Neuronal stem cell (in vitro differentiated cells): ENCODE measurements at regions not wholly inside any gene's neighbourhood (a gene's known extent, or its start where the extent isn't known, plus 50 kb on each side); places are given as distances from the start of the nearest gene placed in this dataset.

Source experiments
- DNase-seq: peaks from one replicate; pipeline ENCODE4 v3.0.0-alpha.2; 2013; ENCODE audit warnings: low spot score
- H2AFZ ChIP-seq: one replicate; pipeline ENCODE4 v1.6.1; 2013; ENCODE audit warnings: mild to moderate bottlenecking, low read length, inconsistent platforms
- H2AK5ac ChIP-seq: 2 replicates; pipeline ENCODE4 v1.6.1; 2013; ENCODE audit warnings: low read depth, mild to moderate bottlenecking, inconsistent platforms, low read length, moderate library complexity, mixed read lengths
- H2BK120ac ChIP-seq: 2 replicates; pipeline ENCODE4 v1.6.1; 2013; ENCODE audit warnings: low read depth, mild to moderate bottlenecking, inconsistent platforms, low read length, moderate library complexity, mixed read lengths
- H2BK12ac ChIP-seq: one replicate; pipeline ENCODE4 v1.6.1; 2013; ENCODE audit warnings: low read length, inconsistent platforms
- H2BK15ac ChIP-seq: 2 replicates; pipeline ENCODE4 v1.6.1; 2013; ENCODE audit warnings: mild to moderate bottlenecking, low read length, inconsistent platforms, mixed read lengths
- H2BK5ac ChIP-seq: one replicate; pipeline ENCODE4 v1.6.1; 2013; ENCODE audit warnings: inconsistent platforms, mild to moderate bottlenecking, low read length, moderate library complexity
- H3K14ac ChIP-seq: one replicate; pipeline ENCODE4 v1.6.1; 2013; ENCODE audit warnings: low read length, inconsistent platforms
- H3K18ac ChIP-seq: 2 replicates; pipeline ENCODE4 v1.6.1; 2013; ENCODE audit warnings: low read length, inconsistent platforms
- H3K23ac ChIP-seq: 2 replicates; pipeline ENCODE4 v1.6.1; 2013; ENCODE audit warnings: low read depth, mild to moderate bottlenecking, mixed read lengths, low read length, inconsistent platforms; ENCODE audit not compliant: poor library complexity
- H3K27ac ChIP-seq: replicated peaks from 3 replicates; pipeline ENCODE4 v1.5.1; 2013; ENCODE audit warnings: low read length, inconsistent platforms
- H3K27me3 ChIP-seq, 3 experiments: 2 replicates each; pipeline ENCODE4 v1.6.1; 2013; ENCODE audit warnings: low read length in 3 of 3, mild to moderate bottlenecking in 2 of 3, inconsistent platforms in 1 of 3, low read depth in 1 of 3, mixed read lengths in 1 of 3, moderate library complexity in 1 of 3; ENCODE audit not compliant: control insufficient read depth in 3 of 3, insufficient read depth in 3 of 3
- H3K36me3 ChIP-seq, 2 donors: replicated peaks in 1 of 2; 2 replicates each; pipeline ENCODE4 v1.6.1; 2013; ENCODE audit warnings: low read length in 2 of 2; ENCODE audit not compliant: control insufficient read depth in 2 of 2, insufficient read depth in 2 of 2
- H3K4ac ChIP-seq: 2 replicates; pipeline ENCODE4 v1.6.1; 2013; ENCODE audit warnings: inconsistent platforms, mild to moderate bottlenecking, low read length, moderate library complexity
- H3K4me1 ChIP-seq, 2 donors: 1 replicate in 1 of 2; 2 replicates in 1 of 2; pipeline ENCODE4 v1.6.1; 2013; ENCODE audit warnings: low read length in 2 of 2, low read depth in 1 of 2; ENCODE audit not compliant: control insufficient read depth in 2 of 2, insufficient read depth in 1 of 2
- H3K4me2 ChIP-seq: one replicate; pipeline ENCODE4 v1.6.1; 2013; ENCODE audit warnings: mild to moderate bottlenecking, low read length, inconsistent platforms; ENCODE audit not compliant: insufficient read depth, poor library complexity, severe bottlenecking
- H3K4me3 ChIP-seq, 2 donors: 2 replicates each; pipeline ENCODE4 v1.5.1; 2013; ENCODE audit warnings: low read length in 2 of 2, mild to moderate bottlenecking in 2 of 2, inconsistent platforms in 1 of 2, moderate library complexity in 1 of 2
- H3K79me1 ChIP-seq: one replicate; pipeline ENCODE4 v1.6.1; 2013; ENCODE audit warnings: low read depth, mild to moderate bottlenecking, inconsistent platforms, low read length, moderate library complexity
- H3K9ac ChIP-seq: one replicate; pipeline ENCODE4 v1.6.1; 2013; ENCODE audit warnings: mild to moderate bottlenecking, low read depth, low read length, inconsistent platforms; ENCODE audit not compliant: poor library complexity
- H3K9me3 ChIP-seq, 2 donors: replicated peaks in 1 of 2; 2 replicates each; pipeline versions ENCODE3 to v1.6.1; 2013; ENCODE audit warnings: low read length in 2 of 2, mild to moderate bottlenecking in 2 of 2, inconsistent platforms in 1 of 2, low read depth in 1 of 2, mixed read lengths in 1 of 2, moderate library complexity in 1 of 2; ENCODE audit not compliant: control insufficient read depth in 2 of 2, insufficient read depth in 1 of 2
- H4K8ac ChIP-seq: one replicate; pipeline ENCODE4 v1.6.1; 2013; ENCODE audit warnings: low read depth, mild to moderate bottlenecking, inconsistent platforms, low read length, moderate library complexity
- H4K91ac ChIP-seq: one replicate; pipeline ENCODE4 v1.6.1; 2013; ENCODE audit warnings: low read length, low read depth, mild to moderate bottlenecking, inconsistent platforms; ENCODE audit not compliant: poor library complexity
- WGBS, 2 donors: extraction: QIAGEN DNeasy Blood & Tissue Kit; methylation state at CpG; one replicate each; pipeline ENCODE4 v1.1.7; 2013; ENCODE audit warnings: missing lambda C conversion rate in 2 of 2, mixed read lengths in 1 of 2; ENCODE audit not compliant: insufficient read length in 2 of 2, insufficient replicate concordance in 1 of 2; ENCODE audit errors: extremely low coverage in 2 of 2; 5-methylcytosine and 5-hydroxymethylcytosine counted together

DNA sequence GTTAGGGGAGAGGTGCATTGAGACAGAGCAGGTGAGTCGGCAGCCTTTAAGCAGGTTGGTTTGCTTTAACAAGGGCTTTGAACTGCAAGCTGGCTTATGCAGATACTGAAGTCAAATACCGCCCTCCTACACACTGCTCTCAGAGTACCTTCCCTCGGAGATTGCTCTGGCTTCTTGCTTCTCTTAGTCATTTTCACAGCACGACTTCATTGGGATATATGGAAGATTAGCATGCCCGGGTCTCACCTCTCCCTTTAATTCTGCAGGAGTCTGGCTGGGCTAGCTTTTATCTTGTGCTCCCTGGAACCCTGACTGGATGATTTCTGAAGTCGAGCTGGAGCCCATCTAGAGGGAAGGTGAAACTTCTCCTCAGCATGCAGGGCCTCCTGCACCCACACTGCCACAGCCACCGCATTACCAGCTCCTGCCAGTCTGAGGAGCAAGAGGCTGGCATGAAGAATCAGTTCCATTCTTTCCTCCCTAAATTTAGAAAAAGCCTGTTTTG lies 395.5 kb upstream of the HNRNPA3 start:
- Histone ChIP-seq H3K9me3 (no peaks in the 10 kb centered on the region), H2AFZ (no peak overlapping the region), H3K27me3 (peaks cover 0 to 11% (median 0%) of the 10 kb centered on the region in 3 experiments), H2BK15ac (no peak overlapping the region), H4K91ac (no peak overlapping the region), H3K27ac (no peak overlapping the region), H3K4me1 (peaks cover 0 to 7% of the 10 kb centered on the region in 2 donors), H3K18ac (no peak overlapping the region), H3K4ac (no peak overlapping the region), H2BK5ac (no peak overlapping the region), H3K36me3 (no peaks in the 10 kb centered on the region), H3K23ac (no peak overlapping the region), H2BK12ac (no peak overlapping the region), H3K14ac (no peak overlapping the region), H3K4me3 (no peak overlapping the region), H3K79me1 (no peaks in the 10 kb centered on the region), H2BK120ac (no peak overlapping the region), H3K4me2 (no peak overlapping the region), H4K8ac (no peak overlapping the region), H3K9ac (no peak overlapping the region), H2AK5ac (no peak overlapping the region)
- WGBS, 2 donors, result no CpG with 5 or more reads among the region's 7 CpGs
- DNase-seq, result no peak

GRCh38 chr2:176818076-176818475 lies 394.5 kb upstream of the HNRNPA3 start:
- H3K79me1 ChIP-seq, result no peaks in the 10 kb centered on the region
- H2BK12ac ChIP-seq, result no peak overlapping the region
- H3K36me3 ChIP-seq, result no peaks in the 10 kb centered on the region
- peaks cover 0 to 7% of the 10 kb centered on the region in 2 donors for H3K4me1 ChIP-seq
- no CpG with 5 or more reads among the region's 4 CpGs for WGBS, 2 donors
- no peak overlapping the region for H2AFZ ChIP-seq
- no peak overlapping the region for H3K14ac ChIP-seq
- no peak overlapping the region for H4K91ac ChIP-seq
- H2BK15ac ChIP-seq, result no peak overlapping the region
- peaks cover 0 to 11% (median 0%) of the 10 kb centered on the region in 3 experiments for H3K27me3 ChIP-seq
- no peak overlapping the region for H2BK5ac ChIP-seq
- H3K4me3 ChIP-seq, result no peak overlapping the region
- H2BK120ac ChIP-seq, result no peak overlapping the region
- H2AK5ac ChIP-seq, result no peak overlapping the region
- no peak overlapping the region for H3K4ac ChIP-seq
- DNase-seq, result no peak
- no peak overlapping the region for H3K27ac ChIP-seq
- H3K4me2 ChIP-seq, result no peak overlapping the region
- no peaks in the 10 kb centered on the region for H3K9me3 ChIP-seq
- H3K23ac ChIP-seq, result no peak overlapping the region
- no peak overlapping the region for H4K8ac ChIP-seq
- H3K9ac ChIP-seq, result no peak overlapping the region
- H3K18ac ChIP-seq, result no peak overlapping the region

DNA sequence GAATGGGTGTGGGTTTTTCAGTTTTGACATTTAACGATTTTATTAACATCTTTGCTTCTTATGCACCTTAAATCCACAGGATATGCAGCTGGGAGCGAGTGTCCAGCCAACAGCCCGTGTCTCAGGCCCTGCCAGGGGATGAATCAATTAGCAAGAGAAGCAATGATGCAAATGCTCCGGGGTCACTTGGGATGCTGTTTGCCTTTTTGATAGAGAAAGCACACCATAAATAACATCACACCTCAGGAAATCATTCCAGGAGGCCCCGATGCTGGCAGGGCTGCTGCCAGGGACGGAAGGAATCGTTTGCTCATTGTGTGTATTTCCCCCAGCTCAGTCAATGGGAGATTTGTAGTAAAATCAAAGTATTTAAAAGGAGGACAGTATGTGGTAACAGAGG lies 394.0 kb upstream of the HNRNPA3 start:
- Histone ChIP-seq H3K18ac (no peak overlapping the region), H3K14ac (no peak overlapping the region), H3K4me2 (no peak overlapping the region), H4K8ac (no peak overlapping the region), H3K4me3 (no peak overlapping the region), H2BK15ac (no peak overlapping the region), H2BK12ac (no peak overlapping the region), H2BK5ac (no peak overlapping the region), H2AK5ac (no peak overlapping the region), H3K9ac (no peak overlapping the region), H3K79me1 (no peaks in the 10 kb centered on the region), H3K27me3 (peaks cover 0 to 11% (median 0%) of the 10 kb centered on the region in 3 experiments), H2AFZ (no peak overlapping the region), H3K9me3 (no peaks in the 10 kb centered on the region), H3K36me3 (no peaks in the 10 kb centered on the region), H2BK120ac (no peak overlapping the region), H3K4ac (no peak overlapping the region), H4K91ac (no peak overlapping the region), H3K27ac (no peak overlapping the region), H3K4me1 (peaks cover 0 to 7% of the 10 kb centered on the region in 2 donors), H3K23ac (no peak overlapping the region)
- DNase-seq, result no peak
- WGBS, 2 donors, result no CpG with 5 or more reads among the region's 7 CpGs

DNA sequence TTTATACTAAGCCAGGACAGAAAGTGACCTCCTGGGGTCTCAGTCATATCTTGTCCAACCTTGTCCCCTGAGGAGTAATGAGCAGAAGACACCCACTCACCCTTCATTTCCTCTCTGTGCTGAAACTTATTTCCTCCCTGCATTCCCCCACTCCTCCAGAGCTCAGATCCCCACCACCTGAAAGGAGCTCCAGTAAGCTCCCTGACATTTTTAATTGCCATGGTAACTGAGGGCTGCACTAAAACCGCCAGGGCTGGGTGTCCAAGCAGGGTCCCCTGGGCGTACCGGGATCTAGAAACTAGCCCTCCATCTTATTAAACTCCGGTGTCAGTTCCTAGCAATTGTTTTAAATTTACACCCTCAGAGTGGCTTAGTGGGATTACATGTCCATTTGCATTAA lies 393.3 kb upstream of the HNRNPA3 start:
- Histone ChIP-seq H3K4ac (no peak overlapping the region), H3K14ac (no peak overlapping the region), H3K9me3 (no peaks in the 10 kb centered on the region), H3K4me1 (peaks cover 0 to 7% of the 10 kb centered on the region in 2 donors), H2BK5ac (no peak overlapping the region), H2AK5ac (no peak overlapping the region), H3K36me3 (no peaks in the 10 kb centered on the region), H4K91ac (no peak overlapping the region), H2AFZ (no peak overlapping the region), H3K4me3 (no peak overlapping the region), H3K4me2 (no peak overlapping the region), H2BK12ac (no peak overlapping the region), H3K18ac (peak overlapping the region; percentile 16), H3K23ac (no peak overlapping the region), H3K27me3 (peaks cover 0 to 11% (median 0%) of the 10 kb centered on the region in 3 experiments), H3K79me1 (no peaks in the 10 kb centered on the region), H4K8ac (no peak overlapping the region), H3K27ac (no peak overlapping the region), H2BK120ac (no peak overlapping the region), H3K9ac (no peak overlapping the region), H2BK15ac (no peak overlapping the region)
- no peak for DNase-seq
- WGBS, 2 donors, result no CpG with 5 or more reads among the region's 4 CpGs
